ENCODE measurements at regions not wholly inside any gene's neighbourhood (a gene's known extent, or its start where the extent isn't known, plus 50 kb on each side); places are given as distances from the start of the nearest gene placed in this dataset.

- no peak overlapping the region for H3K9ac ChIP-seq (ENCODE audit: low read length)
Observed at GRCh38 chr7:130789436-130789835, 55.4 kb upstream of the KLF14 start.

GRCh38 chr7:130791746-130792145 lies 57.7 kb upstream of the KLF14 start:
- Histone ChIP-seq H3K14ac (ENCODE audit: low read length) (no peak overlapping the region), H3K18ac (ENCODE audit: low read length) (no peak overlapping the region), H2BK120ac (ENCODE audit: insufficient read depth, low read length, poor library complexity) (no peak overlapping the region), H2BK12ac (ENCODE audit: low read length) (no peak overlapping the region), H2AFZ (ENCODE audit: insufficient read depth, low read length, poor library complexity) (no peak overlapping the region), H3K79me1 (ENCODE audit: low read length) (no peaks in the 10 kb centered on the region), H3K4me1 (ENCODE audit: control insufficient read depth in 1 of 2, insufficient read depth in 2 of 2, low read length in 2 of 2) (no peaks in the 10 kb centered on the region), H4K12ac (ENCODE audit: low read depth, low read length) (no peak overlapping the region), H3K9ac (ENCODE audit: low read length) (no peak overlapping the region), H3K79me2 (ENCODE audit: control insufficient read depth, insufficient read depth, low read length, poor library complexity) (no peaks in the 10 kb centered on the region), H3K4me3 (ENCODE audit: low read depth, low read length) (no peak overlapping the region), H3K4me2 (ENCODE audit: low read length) (no peak overlapping the region), H3K4ac (ENCODE audit: low read depth, low read length) (no peak overlapping the region), H3K27me3 (ENCODE audit: insufficient read depth, low read length) (no peaks in the 10 kb centered on the region), H3K36me3 (ENCODE audit: control insufficient read depth in 1 of 2, insufficient read depth in 2 of 2, low read length in 2 of 2) (no peaks in the 10 kb centered on the region), H2AK5ac (ENCODE audit: low read length) (no peak overlapping the region), H2BK5ac (ENCODE audit: low read depth, low read length, poor library complexity) (no peak overlapping the region), H3K23ac (ENCODE audit: low read length) (no peak overlapping the region), H3K27ac (ENCODE audit: low read depth, low read length) (no peak overlapping the region), H3K9me3 (ENCODE audit: insufficient read depth, low read depth, low read length) (no peaks in the 10 kb centered on the region), H4K91ac (ENCODE audit: low read depth, low read length) (no peak overlapping the region), H4K8ac (ENCODE audit: low read depth, low read length) (no peak overlapping the region)
- no CpG with 5 or more reads among the region's 4 CpGs for WGBS (ENCODE audit: extremely low coverage, insufficient coverage, insufficient read length)
- no peak for DNase-seq

More at GRCh38 chr7:130789436-130789835, 55.4 kb upstream of the KLF14 start:
- H2AFZ ChIP-seq (ENCODE audit: insufficient read depth, low read length, poor library complexity): no peak overlapping the region
- H3K4me3 ChIP-seq (ENCODE audit: low read depth, low read length): no peak overlapping the region
- no peak overlapping the region for H2BK120ac ChIP-seq (ENCODE audit: insufficient read depth, low read length, poor library complexity)
- H3K4ac ChIP-seq (ENCODE audit: low read depth, low read length): no peak overlapping the region
- no peak overlapping the region for H3K18ac ChIP-seq (ENCODE audit: low read length)
- no CpG with 5 or more reads among the region's 3 CpGs for WGBS (ENCODE audit: extremely low coverage, insufficient coverage, insufficient read length)
- H3K79me1 ChIP-seq (ENCODE audit: low read length): no peaks in the 10 kb centered on the region
- peaks cover 3% of the 10 kb centered on the region for H3K9me3 ChIP-seq (ENCODE audit: insufficient read depth, low read depth, low read length)
- no peak overlapping the region for H3K23ac ChIP-seq (ENCODE audit: low read length)
- H3K4me2 ChIP-seq (ENCODE audit: low read length): no peak overlapping the region
- H4K12ac ChIP-seq (ENCODE audit: low read depth, low read length): no peak overlapping the region
- DNase-seq: no peak
- H3K27ac ChIP-seq (ENCODE audit: low read depth, low read length): no peak overlapping the region
- no peak overlapping the region for H2BK12ac ChIP-seq (ENCODE audit: low read length)
- H4K8ac ChIP-seq (ENCODE audit: low read depth, low read length): no peak overlapping the region
- H4K91ac ChIP-seq (ENCODE audit: low read depth, low read length): no peak overlapping the region
- H3K79me2 ChIP-seq (ENCODE audit: control insufficient read depth, insufficient read depth, low read length, poor library complexity): no peaks in the 10 kb centered on the region
- no peak overlapping the region for H3K14ac ChIP-seq (ENCODE audit: low read length)
- H2BK5ac ChIP-seq (ENCODE audit: low read depth, low read length, poor library complexity): no peak overlapping the region
- no peak overlapping the region for H2AK5ac ChIP-seq (ENCODE audit: low read length)
- H3K4me1 ChIP-seq (ENCODE audit: control insufficient read depth in 1 of 2, insufficient read depth in 2 of 2, low read length in 2 of 2): no peaks in the 10 kb centered on the region
- no peaks in the 10 kb centered on the region for H3K27me3 ChIP-seq (ENCODE audit: insufficient read depth, low read length)
- no peaks in the 10 kb centered on the region for H3K36me3 ChIP-seq (ENCODE audit: control insufficient read depth in 1 of 2, insufficient read depth in 2 of 2, low read length in 2 of 2)

GRCh38 chr7:130793855-130794618 lies 60.0 kb upstream of the KLF14 start:
- Histone ChIP-seq H3K9me3 (ENCODE audit: insufficient read depth, low read depth, low read length) (no peaks in the 10 kb centered on the region), H3K27ac (ENCODE audit: low read depth, low read length) (no peak overlapping the region), H3K4me1 (ENCODE audit: control insufficient read depth in 1 of 2, insufficient read depth in 2 of 2, low read length in 2 of 2) (no peaks in the 10 kb centered on the region), H2BK12ac (ENCODE audit: low read length) (no peak overlapping the region), H3K14ac (ENCODE audit: low read length) (no peak overlapping the region), H3K79me1 (ENCODE audit: low read length) (no peaks in the 10 kb centered on the region), H3K23ac (ENCODE audit: low read length) (no peak overlapping the region), H3K4me2 (ENCODE audit: low read length) (no peak overlapping the region), H3K18ac (ENCODE audit: low read length) (no peak overlapping the region), H2BK120ac (ENCODE audit: insufficient read depth, low read length, poor library complexity) (no peak overlapping the region), H3K9ac (ENCODE audit: low read length) (no peak overlapping the region), H4K12ac (ENCODE audit: low read depth, low read length) (no peak overlapping the region), H3K4me3 (ENCODE audit: low read depth, low read length) (no peak overlapping the region), H3K36me3 (ENCODE audit: control insufficient read depth in 1 of 2, insufficient read depth in 2 of 2, low read length in 2 of 2) (no peaks in the 10 kb centered on the region), H4K91ac (ENCODE audit: low read depth, low read length) (no peak overlapping the region), H2AFZ (ENCODE audit: insufficient read depth, low read length, poor library complexity) (no peak overlapping the region), H3K27me3 (ENCODE audit: insufficient read depth, low read length) (no peaks in the 10 kb centered on the region), H3K4ac (ENCODE audit: low read depth, low read length) (no peak overlapping the region), H4K8ac (ENCODE audit: low read depth, low read length) (no peak overlapping the region), H3K79me2 (ENCODE audit: control insufficient read depth, insufficient read depth, low read length, poor library complexity) (no peaks in the 10 kb centered on the region), H2BK5ac (ENCODE audit: low read depth, low read length, poor library complexity) (no peak overlapping the region), H2AK5ac (ENCODE audit: low read length) (no peak overlapping the region)
- WGBS (ENCODE audit: extremely low coverage, insufficient coverage, insufficient read length): no CpG with 5 or more reads among the region's 9 CpGs
- DNase-seq: no peak

- H3K27me3 ChIP-seq (ENCODE audit: insufficient read depth, low read length): no peaks in the 10 kb centered on the region
- no peak overlapping the region for H4K8ac ChIP-seq (ENCODE audit: low read depth, low read length)
- no peak overlapping the region for H2BK120ac ChIP-seq (ENCODE audit: insufficient read depth, low read length, poor library complexity)
- no peaks in the 10 kb centered on the region for H3K4me1 ChIP-seq (ENCODE audit: control insufficient read depth in 1 of 2, insufficient read depth in 2 of 2, low read length in 2 of 2)
- no peak overlapping the region for H2BK5ac ChIP-seq (ENCODE audit: low read depth, low read length, poor library complexity)
- no peaks in the 10 kb centered on the region for H3K36me3 ChIP-seq (ENCODE audit: control insufficient read depth in 1 of 2, insufficient read depth in 2 of 2, low read length in 2 of 2)
- no peak overlapping the region for H4K12ac ChIP-seq (ENCODE audit: low read depth, low read length)
- no CpG with 5 or more reads among the region's 3 CpGs for WGBS (ENCODE audit: extremely low coverage, insufficient coverage, insufficient read length)
- H3K4me3 ChIP-seq (ENCODE audit: low read depth, low read length): no peak overlapping the region
- no peak overlapping the region for H3K14ac ChIP-seq (ENCODE audit: low read length)
- H3K9ac ChIP-seq (ENCODE audit: low read length): no peak overlapping the region
- H3K79me2 ChIP-seq (ENCODE audit: control insufficient read depth, insufficient read depth, low read length, poor library complexity): no peaks in the 10 kb centered on the region
- H3K79me1 ChIP-seq (ENCODE audit: low read length): no peaks in the 10 kb centered on the region
- H3K23ac ChIP-seq (ENCODE audit: low read length): no peak overlapping the region
- no peaks in the 10 kb centered on the region for H3K9me3 ChIP-seq (ENCODE audit: insufficient read depth, low read depth, low read length)
- no peak overlapping the region for H3K27ac ChIP-seq (ENCODE audit: low read depth, low read length)
- DNase-seq: no peak
- no peak overlapping the region for H4K91ac ChIP-seq (ENCODE audit: low read depth, low read length)
- H3K4ac ChIP-seq (ENCODE audit: low read depth, low read length): no peak overlapping the region
- no peak overlapping the region for H2AK5ac ChIP-seq (ENCODE audit: low read length)
- H3K18ac ChIP-seq (ENCODE audit: low read length): no peak overlapping the region
- H2BK12ac ChIP-seq (ENCODE audit: low read length): no peak overlapping the region
- H2AFZ ChIP-seq (ENCODE audit: insufficient read depth, low read length, poor library complexity): no peak overlapping the region
- H3K4me2 ChIP-seq (ENCODE audit: low read length): no peak overlapping the region
Observed at GRCh38 chr7:130794619-130794922, 60.6 kb upstream of the KLF14 start.

Measured in trophoblast cell (in vitro differentiated cells and primary cell).